Neural progenitor cell (in vitro differentiated cells): ENCODE measurements at regions not wholly inside any gene's neighbourhood (a gene's known extent, or its start where the extent isn't known, plus 50 kb on each side); places are given as distances from the start of the nearest gene placed in this dataset.

ENCODE experiments used
- DNase-seq: peaks from one replicate; pipeline ENCODE4 v3.0.0-alpha.2; 2016; ENCODE audit warnings: low spot score
- H2AFZ ChIP-seq: fragments of 200-600 bp; sonication (generic); replicated peaks from 2 replicates; pipeline ENCODE4 v1.6.1; 2016; ENCODE audit warnings: antibody characterized with exemption
- H3F3A ChIP-seq: fragments of 200-600 bp; sonication (generic); 2 replicates; pipeline ENCODE4 v1.6.1; 2016; ENCODE audit warnings: antibody characterized with exemption, low read depth
- H3K27ac ChIP-seq: fragments of 200-600 bp; sonication (generic); 2 replicates; pipeline ENCODE4 v1.5.1; 2016; ENCODE audit warnings: mild to moderate bottlenecking
- H3K27me3 ChIP-seq: fragments of 200-600 bp; sonication (generic); 2 replicates; pipeline ENCODE4 v1.6.1; 2016; ENCODE audit warnings: mild to moderate bottlenecking, moderate library complexity
- H3K36me3 ChIP-seq: fragments of 200-600 bp; sonication (generic); 2 replicates; pipeline ENCODE4 v1.5.1; 2016
- H3K4me1 ChIP-seq: fragments of 200-600 bp; sonication (generic); 2 replicates; pipeline ENCODE4 v1.6.1; 2016; ENCODE audit warnings: mixed run types
- H3K4me2 ChIP-seq: fragments of 200-600 bp; sonication (generic); 2 replicates; pipeline ENCODE4 v1.6.1; 2016
- H3K4me3 ChIP-seq: fragments of 200-600 bp; sonication (generic); 2 replicates; pipeline ENCODE4 v1.5.1; 2016
- H3K79me2 ChIP-seq: fragments of 200-600 bp; sonication (generic); 2 replicates; pipeline ENCODE4 v1.6.1; 2016; ENCODE audit warnings: low read depth
- H3K9ac ChIP-seq: fragments of 200-600 bp; sonication (generic); 2 replicates; pipeline ENCODE4 v1.6.1; 2016
- H3K9me3 ChIP-seq: fragments of 200-600 bp; sonication (generic); 2 replicates; pipeline ENCODE4 v1.5.1; 2016; ENCODE audit warnings: low read depth
- H4K20me1 ChIP-seq: fragments of 200-600 bp; sonication (generic); 2 replicates; pipeline ENCODE4 v1.6.1; 2016; ENCODE audit warnings: low read depth
- H3K27ac Mint-ChIP-seq: 3 replicates; pipeline ENCODE4 v1.8.0; 2021; ENCODE audit warnings: mixed read lengths
- H3K27me3 Mint-ChIP-seq: 2 replicates; pipeline ENCODE4 v1.8.0; 2022; ENCODE audit warnings: low read depth, mild to moderate bottlenecking, inconsistent platforms, moderate library complexity, mixed read lengths; ENCODE audit not compliant: insufficient read depth
- H3K36me3 Mint-ChIP-seq: 3 replicates; pipeline ENCODE4 v1.8.0; 2021; ENCODE audit warnings: mixed read lengths
- H3K4me1 Mint-ChIP-seq: 3 replicates; pipeline ENCODE4 v1.8.0; 2021; ENCODE audit warnings: mixed read lengths
- H3K4me3 Mint-ChIP-seq: 3 replicates; pipeline ENCODE4 v1.8.0; 2021; ENCODE audit warnings: mild to moderate bottlenecking, moderate library complexity, mixed read lengths
- H3K9me3 Mint-ChIP-seq: 3 replicates; pipeline ENCODE4 v1.8.0; 2020; ENCODE audit warnings: mixed read lengths
- EZH2 ChIP-seq: fragments of 200-600 bp; sonication (generic); IDR thresholded peaks from 2 replicates; pipeline ENCODE4 v1.6.1; 2017; ENCODE audit warnings: antibody characterized with exemption, mild to moderate bottlenecking, moderate library complexity
- EZH2phosphoT487 ChIP-seq: fragments of 200-600 bp; sonication (generic); IDR thresholded peaks from 2 replicates; pipeline ENCODE4 v1.6.1; 2017; ENCODE audit warnings: antibody characterized with exemption
- TF ChIP-seq, protein P1 (sequence below): fragments of 200-600 bp; sonication (generic); IDR thresholded peaks from 2 replicates; pipeline ENCODE4 v1.5.1; 2017; ENCODE audit warnings: antibody characterized with exemption, mild to moderate bottlenecking

DNA sequence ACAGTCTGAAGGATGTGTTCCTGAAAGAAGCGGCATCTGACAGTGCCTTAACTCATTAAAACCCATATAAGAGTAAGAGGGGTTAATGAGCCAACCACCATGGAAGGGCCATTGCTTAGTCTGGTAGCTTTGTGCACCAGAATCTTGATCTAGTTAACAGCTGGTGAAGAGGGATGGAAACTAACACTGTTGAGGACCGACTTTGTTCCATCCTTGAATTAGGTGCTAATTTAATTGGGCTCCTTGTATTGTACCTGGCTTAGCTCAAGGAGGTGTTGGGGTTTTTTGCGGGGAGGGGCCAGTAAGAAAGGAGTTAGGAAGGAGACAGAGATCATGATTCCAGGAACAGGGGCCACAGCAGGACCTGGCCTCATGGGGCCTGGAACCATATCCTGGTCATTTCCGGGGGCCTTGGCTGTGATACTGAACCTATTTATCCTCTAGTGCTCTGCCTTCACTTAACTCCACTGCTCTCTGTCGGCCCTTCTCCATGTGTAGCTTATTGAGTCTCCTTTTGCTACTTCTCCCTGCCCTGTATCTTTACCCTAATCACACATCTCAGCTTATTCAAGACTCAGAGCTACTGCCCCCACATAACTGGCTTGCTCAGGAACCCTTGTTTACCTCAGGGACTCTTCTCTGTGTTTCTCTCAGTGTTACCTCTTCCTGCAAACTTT lies 93.0 kb downstream of the RPL22L1 start:
- no peaks in the 10 kb centered on the region for H3K4me1 ChIP-seq
- no peak overlapping the region for H3K9ac ChIP-seq
- no peak overlapping the region for H3K4me3 ChIP-seq
- no peaks in the 10 kb centered on the region for H3K79me2 ChIP-seq
- H3K9me3 ChIP-seq: no peaks in the 10 kb centered on the region
- peaks cover 3% of the 10 kb centered on the region for H3K9me3 Mint-ChIP-seq
- H3K27ac Mint-ChIP-seq: no peak overlapping the region
- H3K4me1 Mint-ChIP-seq: no peaks in the 10 kb centered on the region
- H3K27me3 ChIP-seq: no peaks in the 10 kb centered on the region
- no peaks in the 10 kb centered on the region for H4K20me1 ChIP-seq
- no peak for TF ChIP-seq EZH2
- no peak for TF ChIP-seq EZH2phosphoT487
- TF ChIP-seq, protein P1, sequence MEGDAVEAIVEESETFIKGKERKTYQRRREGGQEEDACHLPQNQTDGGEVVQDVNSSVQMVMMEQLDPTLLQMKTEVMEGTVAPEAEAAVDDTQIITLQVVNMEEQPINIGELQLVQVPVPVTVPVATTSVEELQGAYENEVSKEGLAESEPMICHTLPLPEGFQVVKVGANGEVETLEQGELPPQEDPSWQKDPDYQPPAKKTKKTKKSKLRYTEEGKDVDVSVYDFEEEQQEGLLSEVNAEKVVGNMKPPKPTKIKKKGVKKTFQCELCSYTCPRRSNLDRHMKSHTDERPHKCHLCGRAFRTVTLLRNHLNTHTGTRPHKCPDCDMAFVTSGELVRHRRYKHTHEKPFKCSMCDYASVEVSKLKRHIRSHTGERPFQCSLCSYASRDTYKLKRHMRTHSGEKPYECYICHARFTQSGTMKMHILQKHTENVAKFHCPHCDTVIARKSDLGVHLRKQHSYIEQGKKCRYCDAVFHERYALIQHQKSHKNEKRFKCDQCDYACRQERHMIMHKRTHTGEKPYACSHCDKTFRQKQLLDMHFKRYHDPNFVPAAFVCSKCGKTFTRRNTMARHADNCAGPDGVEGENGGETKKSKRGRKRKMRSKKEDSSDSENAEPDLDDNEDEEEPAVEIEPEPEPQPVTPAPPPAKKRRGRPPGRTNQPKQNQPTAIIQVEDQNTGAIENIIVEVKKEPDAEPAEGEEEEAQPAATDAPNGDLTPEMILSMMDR: no peak
- H2AFZ ChIP-seq: no peak overlapping the region
- no peak overlapping the region for H3K4me3 Mint-ChIP-seq
- H3K36me3 Mint-ChIP-seq: no peaks in the 10 kb centered on the region
- peaks cover 3% of the 10 kb centered on the region for H3K27me3 Mint-ChIP-seq
- H3K36me3 ChIP-seq: no peaks in the 10 kb centered on the region
- no peaks in the 10 kb centered on the region for H3F3A ChIP-seq
- DNase-seq: no peak
- no peak overlapping the region for H3K4me2 ChIP-seq
- H3K27ac ChIP-seq: no peak overlapping the region

DNA sequence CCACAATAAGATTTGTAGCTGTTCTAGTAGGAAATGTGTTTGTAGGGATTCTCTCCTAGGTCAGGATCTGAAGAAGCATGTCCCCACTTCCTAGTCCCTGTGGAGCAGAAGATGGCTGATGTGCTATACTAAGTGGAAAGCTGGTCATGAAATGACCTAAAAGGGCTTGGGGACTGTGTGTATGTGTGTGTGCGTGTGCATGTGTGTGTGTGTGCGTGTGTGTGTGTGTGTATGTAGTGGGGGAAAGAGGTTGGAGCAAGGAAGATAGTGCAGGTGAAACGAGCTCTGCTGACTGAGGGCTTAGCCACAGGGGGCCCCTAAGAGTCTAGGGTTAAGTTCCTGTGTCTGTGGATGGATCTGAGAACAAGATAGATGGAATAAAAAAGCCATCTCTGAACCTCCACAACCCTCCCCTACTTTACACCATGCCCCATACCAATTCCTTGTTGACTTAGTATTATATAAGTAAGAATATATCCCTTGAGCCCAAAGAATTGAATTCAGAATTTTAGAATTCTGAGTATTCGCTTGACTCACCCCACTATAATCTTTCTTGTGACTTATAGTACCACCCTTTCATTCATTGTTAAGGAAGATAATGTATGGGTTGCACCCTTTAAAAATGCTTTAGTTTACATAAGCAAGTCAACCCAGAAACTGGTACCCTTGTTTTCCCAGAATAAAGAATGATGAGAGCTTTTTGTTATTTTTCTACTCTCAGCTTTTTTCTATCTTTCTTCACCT lies 96.1 kb downstream of the RPL22L1 start:
- Histone ChIP-seq H3K79me2 (no peaks in the 10 kb centered on the region), H3K27me3 (no peaks in the 10 kb centered on the region), H3K27ac (no peak overlapping the region), H3K4me2 (no peak overlapping the region), H4K20me1 (no peaks in the 10 kb centered on the region), H3K4me1 (no peaks in the 10 kb centered on the region), H3K9me3 (no peaks in the 10 kb centered on the region), H2AFZ (no peak overlapping the region), H3K9ac (no peak overlapping the region), H3K4me3 (no peak overlapping the region), H3K36me3 (no peaks in the 10 kb centered on the region), H3F3A (no peaks in the 10 kb centered on the region)
- Mint-ChIP-seq H3K9me3 (peaks cover 3% of the 10 kb centered on the region), H3K36me3 (no peaks in the 10 kb centered on the region), H3K27ac (no peak overlapping the region), H3K4me1 (peaks cover 2% of the 10 kb centered on the region), H3K27me3 (peaks cover 6% of the 10 kb centered on the region), H3K4me3 (no peak overlapping the region)
- no peak for TF ChIP-seq EZH2phosphoT487
- TF ChIP-seq EZH2: no peak
- TF ChIP-seq, protein P1: no peak
- DNase-seq: no peak

DNA sequence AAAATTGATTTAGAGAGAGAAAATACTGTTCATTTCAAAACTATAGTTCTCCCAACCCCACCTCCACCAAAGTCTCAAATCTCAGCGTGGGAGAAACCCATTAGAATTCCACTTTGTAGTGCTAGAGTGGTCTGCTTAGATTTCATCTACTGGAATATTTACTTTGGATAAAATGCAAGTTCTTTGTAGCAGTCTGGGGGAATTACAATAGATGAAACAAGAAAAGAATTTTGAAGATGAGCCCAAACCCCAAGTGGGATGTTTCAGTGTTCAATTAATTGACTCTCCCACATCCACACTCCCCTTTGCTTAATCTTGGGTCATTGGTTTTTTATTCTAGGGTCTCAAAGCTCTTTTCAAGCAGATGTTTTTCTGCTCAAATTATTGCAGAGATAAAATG lies 97.8 kb downstream of the RPL22L1 start:
- Mint-ChIP-seq H3K4me3 (no peak overlapping the region), H3K27ac (no peak overlapping the region), H3K9me3 (no peaks in the 10 kb centered on the region), H3K4me1 (peaks cover 12% of the 10 kb centered on the region), H3K36me3 (no peaks in the 10 kb centered on the region), H3K27me3 (peaks cover 6% of the 10 kb centered on the region)
- no peak overlapping the region for H3K4me2 ChIP-seq
- H3K9me3 ChIP-seq: no peaks in the 10 kb centered on the region
- no peak overlapping the region for H2AFZ ChIP-seq
- no peak overlapping the region for H3K4me3 ChIP-seq
- DNase-seq: no peak
- H4K20me1 ChIP-seq: no peaks in the 10 kb centered on the region
- H3K9ac ChIP-seq: no peak overlapping the region
- TF ChIP-seq EZH2phosphoT487: no peak
- TF ChIP-seq, protein P1: no peak
- no peak for TF ChIP-seq EZH2
- no peaks in the 10 kb centered on the region for H3K36me3 ChIP-seq
- no peaks in the 10 kb centered on the region for H3K27me3 ChIP-seq
- no peaks in the 10 kb centered on the region for H3K79me2 ChIP-seq
- H3K4me1 ChIP-seq: no peaks in the 10 kb centered on the region
- H3F3A ChIP-seq: no peaks in the 10 kb centered on the region
- H3K27ac ChIP-seq: no peak overlapping the region
